ENCODE measurements at regions not wholly inside any gene's neighbourhood (a gene's known extent, or its start where the extent isn't known, plus 50 kb on each side); places are given as distances from the start of the nearest gene placed in this dataset.

DNA sequence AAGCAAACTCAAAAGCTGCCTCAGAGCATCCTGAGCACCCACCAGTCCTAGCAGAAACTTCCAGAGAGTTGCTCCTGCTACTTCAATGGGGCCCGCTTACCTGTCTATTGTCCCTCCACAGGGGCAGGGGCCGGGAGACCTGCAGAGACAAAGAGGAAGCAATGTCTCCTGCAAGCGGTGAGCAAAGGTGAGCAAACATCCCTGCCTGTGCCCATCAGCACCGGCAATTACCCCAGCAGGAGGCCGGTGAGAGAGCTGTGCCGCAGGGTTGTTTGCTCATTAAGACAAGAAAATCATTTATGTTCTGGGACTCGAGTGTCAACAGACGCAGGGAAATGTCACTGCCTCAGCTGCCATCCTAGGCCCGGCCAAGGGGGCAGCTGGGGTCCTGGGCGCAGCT, 53.8 kb upstream of the TARDBP start:
- no peak for DNase-seq (ENCODE audit: extremely low read depth, low read depth)

DNA sequence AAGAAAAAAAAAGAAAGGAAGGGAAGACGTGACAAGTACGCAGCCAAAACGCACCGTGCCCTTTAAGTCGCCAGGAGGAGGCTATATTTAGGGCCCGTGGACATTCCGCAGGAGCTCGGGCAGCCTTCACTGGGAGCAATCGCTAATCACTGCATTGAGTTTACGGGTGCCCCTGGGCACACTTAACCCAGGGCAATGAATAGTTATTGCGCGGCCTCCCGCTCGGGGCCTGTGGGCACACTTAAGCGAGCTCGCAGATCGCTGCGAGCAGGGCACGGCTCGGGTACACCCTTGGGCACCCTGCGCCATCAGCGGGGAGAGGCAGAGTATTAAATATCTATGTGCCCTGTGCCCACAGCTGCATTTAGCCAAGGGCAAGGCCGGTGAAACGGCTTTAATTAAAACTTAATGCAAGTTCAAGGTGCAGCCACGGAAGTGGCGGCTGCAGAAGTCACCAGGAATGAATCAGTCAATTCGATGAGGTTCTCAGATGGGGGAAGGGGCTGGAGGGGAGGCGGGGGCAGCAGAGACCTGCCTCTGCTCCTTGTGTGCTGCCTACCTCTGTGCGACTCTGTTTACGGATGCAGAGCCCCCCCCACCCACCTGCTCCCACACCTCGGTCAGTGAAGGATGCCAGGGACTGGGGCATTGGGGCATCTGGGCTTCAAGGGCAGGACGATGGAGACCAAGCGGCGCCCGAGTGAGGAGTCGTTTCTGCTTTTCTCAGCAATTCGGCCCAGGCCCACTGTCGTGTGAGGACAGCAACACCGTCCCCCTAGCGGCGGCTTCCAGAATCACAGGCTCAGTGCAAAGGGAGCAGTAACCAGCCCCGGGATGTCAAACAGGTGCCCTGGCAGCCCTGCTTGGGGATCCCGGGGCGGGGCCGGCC, 51.8 kb upstream of the TARDBP start:
- DNase-seq (ENCODE audit: extremely low read depth, low read depth), result peak; percentile 64

DNA sequence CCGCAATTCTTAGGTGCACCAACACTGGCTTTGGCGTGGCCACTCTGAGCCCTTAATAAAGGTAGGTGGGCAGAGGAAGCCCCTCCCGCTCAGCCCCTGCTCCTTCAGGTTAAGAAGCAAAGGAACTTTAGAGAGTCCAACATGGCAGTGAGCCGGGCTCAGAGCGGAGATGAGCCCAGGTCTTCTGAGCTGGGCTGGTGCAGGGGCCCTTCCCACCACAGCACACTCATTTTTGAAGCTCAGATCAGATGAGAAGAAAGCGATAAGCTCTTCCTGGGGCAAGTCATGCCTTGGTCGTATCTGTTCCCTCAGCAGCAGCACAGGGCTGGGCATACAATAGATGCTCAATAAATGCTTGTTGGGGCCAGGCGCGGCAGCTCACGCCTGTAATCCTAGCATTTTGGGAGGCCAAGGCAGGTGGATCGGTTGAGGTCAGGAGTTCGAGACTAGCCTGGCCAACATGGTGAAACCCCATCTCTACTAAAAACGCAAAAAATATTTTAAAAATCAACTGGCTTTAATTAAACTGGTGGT, 51.1 kb upstream of the TARDBP start:
- DNase-seq (ENCODE audit: extremely low read depth, low read depth), result no peak

DNA sequence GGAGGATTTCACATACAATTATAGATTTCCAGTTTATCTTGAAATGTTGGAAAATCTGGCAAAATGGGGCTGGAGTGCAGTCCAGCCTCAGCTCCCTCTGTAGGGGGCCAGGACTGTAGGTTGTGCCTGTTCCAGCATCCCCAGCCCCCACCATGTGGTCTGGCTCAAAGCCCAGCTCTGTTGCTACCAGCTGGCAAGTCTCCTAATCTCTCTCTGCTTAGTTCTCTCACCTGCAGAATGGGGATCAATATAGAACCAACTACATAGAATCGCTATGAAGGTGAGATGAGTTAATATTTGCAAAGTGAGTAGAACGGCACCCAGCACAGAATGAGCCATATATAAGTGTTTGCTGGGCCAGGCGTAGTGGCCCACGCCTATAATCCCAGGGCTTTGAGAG, 50.0 kb upstream of the TARDBP start:
- no peak for DNase-seq (ENCODE audit: extremely low read depth, low read depth)

Small RNA genes in the stretch of these regions (small RNA-seq; reads per million reads assigned to genes)
- gene HSPE1P24, result 0 reads per million in 2 experiments

Measured in NCI-H460 (cell line).